Heart right ventricle (tissue), 16 donors: ENCODE measurements at regions not wholly inside any gene's neighbourhood (a gene's known extent, or its start where the extent isn't known, plus 50 kb on each side); places are given as distances from the start of the nearest gene placed in this dataset.
"Not testable (repeated sequence)": the region's sequence is repeated elsewhere in the genome, so short reads cannot be mapped to it uniquely, and the experiment has no call there.

Source experiments
- ATAC-seq, 8 donors: fragments of 200-7000 bp; cut with Tn5 transposase; one replicate each; pipeline ENCODE4 v1.9.1; 2020; ENCODE audit warnings: mild to moderate bottlenecking in 8 of 8, moderate library complexity in 8 of 8, moderate number of reproducible peaks in 1 of 8
- DNase-seq, 2 donors: peaks; one replicate each; pipeline ENCODE4 v3.0.0-alpha.2; 2020
- H3K27ac ChIP-seq, 10 donors: fragments of 200-600 bp; sonication (generic) in 2 of 10; one replicate each; pipeline versions ENCODE4 v1.5.0 to v1.8.0; 2020 to 2022; ENCODE audit warnings: mild to moderate bottlenecking in 3 of 10
- H3K27me3 ChIP-seq, 7 donors: fragments of 200-600 bp; one replicate each; pipeline ENCODE4 v1.8.0; 2021 to 2022; ENCODE audit warnings: mild to moderate bottlenecking in 2 of 7
- H3K36me3 ChIP-seq, 9 donors: fragments of 200-600 bp; sonication (generic) in 1 of 9; one replicate each; pipeline versions ENCODE4 v1.5.0 to v1.8.0; 2020 to 2022; ENCODE audit warnings: mild to moderate bottlenecking in 2 of 9
- H3K4me1 ChIP-seq, 9 donors: fragments of 200-600 bp; sonication (generic) in 1 of 9; one replicate each; pipeline versions ENCODE4 v1.5.0 to v1.8.0; 2020 to 2022; ENCODE audit warnings: mild to moderate bottlenecking in 4 of 9
- H3K4me3 ChIP-seq, 10 donors: fragments of 200-600 bp; sonication (generic) in 2 of 10; one replicate each; pipeline versions ENCODE4 v1.5.0 to v1.8.0; 2020 to 2022; ENCODE audit warnings: mild to moderate bottlenecking in 7 of 10, moderate library complexity in 2 of 10
- H3K9me3 ChIP-seq, 11 donors: fragments of 200-600 bp in 10 of 11; sonication (generic) in 2 of 11; one replicate each; pipeline versions ENCODE4 v1.5.0 to v1.8.0; 2013 to 2022; ENCODE audit warnings: mild to moderate bottlenecking in 2 of 11, control low read depth in 1 of 11, moderate library complexity in 1 of 11
- WGBS, 2 donors: extraction: QIAGEN DNeasy Blood & Tissue Kit; methylation state at CpG; one replicate each; pipeline ENCODE4 v1.1.7; 2013; ENCODE audit warnings: inconsistent platforms in 1 of 2; 5-methylcytosine and 5-hydroxymethylcytosine counted together
- intact Hi-C, 10 donors: fragments of 100-400 bp; cut with DNase I; formaldehyde crosslinking; loops; one replicate each; pipeline versions ENCODE4 v1.11.1 to v1.14.2; 2022
- TF ChIP-seq, protein P1 (sequence below), 9 donors: fragments of 200-600 bp; sonication (generic) in 2 of 9; IDR thresholded peaks; one replicate each; pipeline versions ENCODE4 v1.5.0 to v1.8.0; 2021 to 2022; ENCODE audit warnings: antibody characterized with exemption in 9 of 9, mild to moderate bottlenecking in 5 of 9, moderate library complexity in 1 of 9
- donor health status: Arrhythmogenic right ventricular cardiomyopathy.
- donor health status: ischemic (EF 13 %, LVEDD 7.1; RV severe dilation, severe dysfunction).
- donor health status: healthy with polysubstance abuse.
- donor health status: DM: no; HTN: yes; CAD: no.
- donor health status: DM: no; HTN: no; CAD: no.
- donor health status: ischemic (EF 25% LVEDD 6.9; RV normal size, moderate dysfunction).
- donor health status: ischemic (EF 25% LVEDD 5.7; RV mildly dilated, moderate dysfunction).
- donor health status: healthy.
- donor health status: DM: yes; HTN: yes; CAD: no.
- donor health status: Ischemic cardiomyopathy.
- donor health status: ischemic (EF 35%, LVEDD 5.7; RV mildly dilated, moderate dysfunction).
- donor health status: nonischemic (EF 11% LVEDD 7.7; RV severe dilation, severe dysfunction).
- donor health status: DM: yes; HTN: yes; CAD: no.
- donor health status: PGD.
- donor health status: ischemic (EF 29% LVEDD 5.4; RV normal size, mild dysfunction).
- donor health status: nonischemic (EF 23%, LVEDD 6.1; RV moderate dilation, normal function).

DNA sequence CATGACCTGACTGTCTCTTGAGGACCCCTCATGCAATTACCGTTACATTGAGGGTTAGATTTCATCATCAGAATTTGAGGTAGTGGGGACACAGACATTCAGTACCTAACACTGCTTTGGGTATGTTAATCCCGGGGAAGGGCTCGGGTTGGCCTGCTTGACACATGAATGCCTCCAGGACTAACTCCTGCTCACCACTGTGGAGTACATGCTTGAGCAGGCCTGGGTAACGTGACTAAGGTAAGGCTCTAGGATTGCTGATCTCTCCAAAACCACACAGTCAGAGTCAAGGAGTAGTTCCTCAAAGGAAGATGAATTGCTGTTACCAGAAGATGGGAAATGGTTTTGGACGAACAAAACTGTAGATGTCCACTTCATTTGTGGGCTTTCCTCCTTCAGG is 376.3 kb upstream of the ZNF462 start:
- no peaks in the 10 kb centered on the region for H3K27me3 ChIP-seq
- H3K36me3 ChIP-seq, result no peaks in the 10 kb centered on the region
- WGBS, 2 donors, result 94 to 95% methylated on average over 5 of the region's 5 CpGs
- intact Hi-C loops, result no loop called here
- no peak overlapping the region for H3K4me3 ChIP-seq
- no peaks in the 10 kb centered on the region for H3K9me3 ChIP-seq
- TF ChIP-seq, protein P1, sequence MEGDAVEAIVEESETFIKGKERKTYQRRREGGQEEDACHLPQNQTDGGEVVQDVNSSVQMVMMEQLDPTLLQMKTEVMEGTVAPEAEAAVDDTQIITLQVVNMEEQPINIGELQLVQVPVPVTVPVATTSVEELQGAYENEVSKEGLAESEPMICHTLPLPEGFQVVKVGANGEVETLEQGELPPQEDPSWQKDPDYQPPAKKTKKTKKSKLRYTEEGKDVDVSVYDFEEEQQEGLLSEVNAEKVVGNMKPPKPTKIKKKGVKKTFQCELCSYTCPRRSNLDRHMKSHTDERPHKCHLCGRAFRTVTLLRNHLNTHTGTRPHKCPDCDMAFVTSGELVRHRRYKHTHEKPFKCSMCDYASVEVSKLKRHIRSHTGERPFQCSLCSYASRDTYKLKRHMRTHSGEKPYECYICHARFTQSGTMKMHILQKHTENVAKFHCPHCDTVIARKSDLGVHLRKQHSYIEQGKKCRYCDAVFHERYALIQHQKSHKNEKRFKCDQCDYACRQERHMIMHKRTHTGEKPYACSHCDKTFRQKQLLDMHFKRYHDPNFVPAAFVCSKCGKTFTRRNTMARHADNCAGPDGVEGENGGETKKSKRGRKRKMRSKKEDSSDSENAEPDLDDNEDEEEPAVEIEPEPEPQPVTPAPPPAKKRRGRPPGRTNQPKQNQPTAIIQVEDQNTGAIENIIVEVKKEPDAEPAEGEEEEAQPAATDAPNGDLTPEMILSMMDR (IDR thresholded peaks at IDR 0.05), result no peak
- no peak overlapping the region for H3K27ac ChIP-seq
- peaks cover 0 to 14% (median 7%) of the 10 kb centered on the region in 9 donors for H3K4me1 ChIP-seq
- no peak for DNase-seq
- no peak for ATAC-seq

DNA sequence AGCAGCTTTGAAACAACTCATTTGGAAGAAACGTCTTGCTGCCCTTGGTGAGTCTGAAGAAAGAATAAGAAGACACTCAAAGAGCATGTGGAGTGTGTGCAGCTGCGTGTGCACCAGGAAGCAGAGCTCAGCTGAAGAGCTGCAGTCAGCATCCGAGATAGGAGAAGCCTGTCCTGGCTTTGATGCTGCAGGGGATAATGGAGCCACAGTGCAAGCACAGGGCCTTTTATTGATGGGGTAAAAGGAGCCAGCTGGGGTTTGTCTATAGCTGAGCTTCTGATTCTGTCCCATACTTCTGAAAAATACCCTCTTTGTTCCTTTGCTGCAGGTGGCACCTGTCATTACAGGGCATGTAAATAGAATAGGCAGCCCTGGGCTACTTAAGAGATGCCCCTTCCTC is 375.7 kb upstream of the ZNF462 start:
- ATAC-seq, result no peak
- Histone ChIP-seq H3K9me3 (no peaks in the 10 kb centered on the region), H3K4me3 (no peak overlapping the region), H3K4me1 (peaks cover 0 to 14% (median 7%) of the 10 kb centered on the region in 9 donors), H3K36me3 (no peaks in the 10 kb centered on the region), H3K27ac (no peak overlapping the region), H3K27me3 (no peaks in the 10 kb centered on the region)
- intact Hi-C loops, result no loop called here
- WGBS, 2 donors, result 68 to 71% methylated on average over 3 of the region's 3 CpGs
- DNase-seq, result no peak
- TF ChIP-seq, protein P1 (IDR thresholded peaks at IDR 0.05), result no peak

DNA sequence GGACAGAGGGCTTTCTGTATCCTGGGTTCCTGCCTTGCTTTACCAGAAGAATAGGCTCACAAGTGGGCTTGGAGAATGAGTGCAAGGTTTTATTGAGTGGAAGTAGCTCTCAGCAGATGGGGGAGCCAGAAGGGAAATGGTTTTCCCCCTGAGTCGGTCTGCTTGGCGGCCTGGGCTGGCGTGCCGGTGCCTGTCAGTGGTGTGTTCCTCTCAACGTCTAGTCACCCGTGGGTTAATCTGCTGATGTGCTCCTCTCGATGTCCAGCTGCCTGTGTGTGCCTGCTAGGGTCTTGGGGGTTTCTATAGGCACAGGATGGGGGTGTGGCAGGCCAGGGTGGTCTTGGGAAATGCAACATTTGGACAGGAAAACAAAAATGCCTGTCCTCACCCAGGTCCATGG is 370.8 kb upstream of the ZNF462 start:
- DNase-seq, ATAC-seq, H3K27ac ChIP-seq, H3K4me1 ChIP-seq, intact Hi-C loops, H3K27me3 ChIP-seq, H3K36me3 ChIP-seq, H3K4me3 ChIP-seq, H3K9me3 ChIP-seq: not testable (repeated sequence)
- WGBS, 2 donors, result 72 to 73% methylated on average over 7 of the region's 7 CpGs

DNA sequence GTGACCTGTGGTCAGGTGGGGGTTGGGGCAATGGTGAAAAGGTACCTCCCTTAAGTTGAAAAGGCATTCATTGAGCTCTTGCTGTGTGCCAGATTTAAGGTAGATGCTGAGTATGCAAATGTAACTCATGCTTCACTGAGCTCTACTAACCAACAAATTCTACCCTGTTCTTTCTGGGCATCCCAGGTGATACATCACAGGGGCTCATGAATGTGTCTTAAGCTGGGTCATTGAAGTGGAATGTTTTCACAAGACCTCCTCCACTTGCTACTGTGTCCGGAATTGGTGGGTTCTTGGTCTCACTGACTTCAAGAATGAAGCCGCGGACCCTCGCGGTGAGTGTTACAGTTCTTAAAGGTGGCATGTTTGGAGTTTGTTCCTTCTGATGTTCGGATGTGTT is 362.8 kb upstream of the ZNF462 start:
- Histone ChIP-seq H3K4me1 (no peaks in the 10 kb centered on the region), H3K27ac (no peak overlapping the region), H3K9me3 (no peaks in the 10 kb centered on the region), H3K27me3 (no peaks in the 10 kb centered on the region), H3K4me3 (no peak overlapping the region), H3K36me3 (no peaks in the 10 kb centered on the region)
- DNase-seq (no peak), ATAC-seq (no peak)
- intact Hi-C loops, result no loop called here
- TF ChIP-seq, protein P1 (IDR thresholded peaks at IDR 0.05), result no peak
- 98% methylated on average over 6 of the region's 6 CpGs for WGBS, 2 donors

DNA sequence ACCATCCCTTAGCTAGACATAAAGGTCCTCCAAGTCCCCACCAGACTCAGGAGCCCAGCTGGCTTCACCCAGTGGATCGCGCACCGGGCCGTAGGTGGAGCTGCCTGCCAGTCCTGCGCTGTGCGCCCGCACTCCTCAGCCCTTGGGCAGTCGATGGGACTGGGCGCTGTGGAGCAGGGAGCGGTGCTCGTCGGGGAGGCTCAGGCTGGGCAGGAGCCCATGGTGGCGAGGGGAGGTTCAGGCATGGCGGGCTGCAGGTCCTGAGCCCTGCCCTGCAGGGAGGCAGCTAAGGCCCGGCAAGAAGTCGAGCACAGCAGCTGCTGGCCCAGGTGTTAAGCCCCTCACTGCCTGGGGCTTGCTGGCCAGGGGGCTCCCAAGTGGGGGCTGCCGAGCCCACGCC is 361.8 kb upstream of the ZNF462 start:
- H3K4me3 ChIP-seq, H3K36me3 ChIP-seq, H3K27me3 ChIP-seq, H3K27ac ChIP-seq, H3K9me3 ChIP-seq, ATAC-seq, DNase-seq, H3K4me1 ChIP-seq, intact Hi-C loops: not testable (repeated sequence)
- 98% methylated on average over 18 of the region's 18 CpGs for WGBS, 2 donors

DNA sequence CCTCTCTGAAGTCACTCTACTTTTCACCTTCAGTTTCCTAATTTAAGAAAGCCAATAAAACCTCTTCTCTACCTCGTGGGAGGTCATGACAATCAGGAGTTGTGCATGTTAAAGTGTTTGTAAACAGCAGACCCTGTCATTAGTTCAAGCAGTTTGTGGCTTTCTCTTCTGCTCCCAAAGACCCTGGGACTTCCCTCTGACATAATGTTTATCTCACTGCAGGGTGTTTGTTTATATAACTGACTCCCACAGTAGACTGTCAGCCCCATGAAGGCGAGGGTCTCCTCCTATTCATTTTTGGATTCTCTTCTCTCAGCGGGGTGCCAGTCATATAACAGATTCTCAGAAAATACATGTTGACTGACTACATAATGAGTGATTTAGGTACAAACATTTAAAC is 360.0 kb upstream of the ZNF462 start:
- Histone ChIP-seq H3K4me1 (no peaks in the 10 kb centered on the region), H3K36me3 (no peaks in the 10 kb centered on the region), H3K4me3 (no peak overlapping the region), H3K27me3 (no peaks in the 10 kb centered on the region), H3K27ac (no peak overlapping the region), H3K9me3 (no peaks in the 10 kb centered on the region)
- TF ChIP-seq, protein P1 (IDR thresholded peaks at IDR 0.05), result no peak
- ATAC-seq (no peak), DNase-seq (no peak)
- intact Hi-C loops, result no loop called here
- WGBS, 2 donors, result 64 to 73% methylated on average over 3 of the region's 3 CpGs
